ENCODE measurements at regions not wholly inside any gene's neighbourhood (a gene's known extent, or its start where the extent isn't known, plus 50 kb on each side); places are given as distances from the start of the nearest gene placed in this dataset.
"Not testable (repeated sequence)": the region's sequence is repeated elsewhere in the genome, so short reads cannot be mapped to it uniquely, and the experiment has no call there.

GRCh38 chr13:111051726-111052232, 63.3 kb upstream of the ARHGEF7 start:
- H3K4me1 ChIP-seq (ENCODE audit: control insufficient read depth, extremely low read depth, insufficient read depth, low read length); dilution Hi-C loops (cut with MboI; ENCODE audit: extremely low pct_ligation_motif_present, low sequenced_read_pairs); H3K36me3 ChIP-seq (ENCODE audit: control insufficient read depth in 2 of 2, extremely low read depth in 1 of 2, insufficient read depth in 2 of 2, low read length in 2 of 2); H3K9ac ChIP-seq (replicated peaks; ENCODE audit: extremely low read depth, insufficient read depth, low read length); POLR2A ChIA-PET; BruUV-seq (replicated peaks); H3K4me3 ChIP-seq (replicated peaks in 1 of 3; ENCODE audit: insufficient read depth in 1 of 3, low read depth in 1 of 3, low read length in 3 of 3); H4K20me1 ChIP-seq (replicated peaks; ENCODE audit: control insufficient read depth, extremely low read depth, insufficient read depth, low read length); H3K27ac ChIP-seq (ENCODE audit: insufficient read depth, low read depth, low read length); FAIRE-seq; H3K9me3 ChIP-seq (replicated peaks; ENCODE audit: control insufficient read depth, insufficient read depth, low read length); DNase-seq (ENCODE audit: low read depth, low spot score); H3K27me3 ChIP-seq (ENCODE audit: control insufficient read depth in 2 of 2, insufficient read depth in 2 of 2, low read length in 2 of 2); H2AFZ ChIP-seq (ENCODE audit: low read depth, low read length); H3K9me1 ChIP-seq (replicated peaks; ENCODE audit: control insufficient read depth, extremely low read depth, insufficient read depth, low read length); intact Hi-C loops (cut with micrococcal nuclease); H3K79me2 ChIP-seq (ENCODE audit: control insufficient read depth, insufficient read depth, low read length); H3K4me2 ChIP-seq (ENCODE audit: insufficient read depth, low read length): not testable (repeated sequence)
- CTCF ChIA-PET: interaction anchor here (0.9 to 1.8 kb wide), 3 partner anchors 16 to 137 kb away, joined by 3 to 15 read pairs (median 12); partner anchors contain the start of gene ANKRD10

- Histone ChIP-seq H3K36me3 (ENCODE audit: control insufficient read depth in 2 of 2, extremely low read depth in 1 of 2, insufficient read depth in 2 of 2, low read length in 2 of 2) (no peaks in the 10 kb centered on the region), H3K4me1 (ENCODE audit: control insufficient read depth, extremely low read depth, insufficient read depth, low read length) (no peaks in the 10 kb centered on the region), H3K9me3 (replicated peaks; ENCODE audit: control insufficient read depth, insufficient read depth, low read length) (no peaks in the 10 kb centered on the region), H2AFZ (ENCODE audit: low read depth, low read length) (no peak overlapping the region), H3K9ac (replicated peaks; ENCODE audit: extremely low read depth, insufficient read depth, low read length) (no peak overlapping the region), H3K27me3 (ENCODE audit: control insufficient read depth in 2 of 2, insufficient read depth in 2 of 2, low read length in 2 of 2) (peaks cover 0 to 2% of the 10 kb centered on the region in 2 experiments), H3K4me3 (replicated peaks in 1 of 3; ENCODE audit: insufficient read depth in 1 of 3, low read depth in 1 of 3, low read length in 3 of 3) (no peak overlapping the region), H3K9me1 (replicated peaks; ENCODE audit: control insufficient read depth, extremely low read depth, insufficient read depth, low read length) (no peaks in the 10 kb centered on the region), H3K4me2 (ENCODE audit: insufficient read depth, low read length) (no peak overlapping the region), H4K20me1 (replicated peaks; ENCODE audit: control insufficient read depth, extremely low read depth, insufficient read depth, low read length) (no peaks in the 10 kb centered on the region), H3K79me2 (ENCODE audit: control insufficient read depth, insufficient read depth, low read length) (no peaks in the 10 kb centered on the region), H3K27ac (ENCODE audit: insufficient read depth, low read depth, low read length) (no peak overlapping the region)
- POLR2A ChIA-PET: no interaction called here
- TF ChIP-seq CTCF (IDR thresholded peaks at IDR 0.05; ENCODE audit: extremely low read depth in 1 of 2, insufficient read depth in 1 of 2, low read depth in 1 of 2, low read length in 2 of 2) (no peak), EZH2 (IDR thresholded peaks at IDR 0.05; ENCODE audit: borderline replicate concordance, low read depth, low read length, severe bottlenecking) (no peak), JUN (IDR thresholded peaks at IDR 0.05; ENCODE audit: borderline replicate concordance, insufficient read depth, insufficient read length, low read depth) (no peak), POLR2A (IDR thresholded peaks at IDR 0.05; ENCODE audit: low read depth, low read length) (no peak), GATA2 (IDR thresholded peaks at IDR 0.05; ENCODE audit: insufficient read depth, insufficient read length, low read depth, low read length) (no peak), POLR2AphosphoS5 (IDR thresholded peaks at IDR 0.05; ENCODE audit: insufficient read depth, low read depth, low read length) (no peak), MYC (IDR thresholded peaks at IDR 0.05; ENCODE audit: low read depth, low read length) (no peak), FOS (IDR thresholded peaks at IDR 0.05; ENCODE audit: borderline replicate concordance, insufficient read depth, low read length) (no peak)
- TF ChIP-seq, protein P1, sequence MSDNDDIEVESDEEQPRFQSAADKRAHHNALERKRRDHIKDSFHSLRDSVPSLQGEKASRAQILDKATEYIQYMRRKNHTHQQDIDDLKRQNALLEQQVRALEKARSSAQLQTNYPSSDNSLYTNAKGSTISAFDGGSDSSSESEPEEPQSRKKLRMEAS (IDR thresholded peaks at IDR 0.05; ENCODE audit: insufficient read depth, insufficient read length): no peak
- dilution Hi-C loops (cut with MboI; ENCODE audit: extremely low pct_ligation_motif_present, low sequenced_read_pairs) (no loop called here), intact Hi-C loops (cut with micrococcal nuclease) (no loop called here)
- DNase-seq (ENCODE audit: low read depth, low spot score) (no peak), FAIRE-seq (no peak)
- CTCF ChIA-PET: interaction anchor here (3.5 kb wide), 1 partner anchor 137 kb away, joined by 29 read pairs; the partner anchor contains the start of gene ANKRD10
- BruUV-seq (replicated peaks): no TSS peak
Measured at GRCh38 chr13:111051041-111051725, 63.9 kb upstream of the ARHGEF7 start.

Data from endothelial cell of umbilical vein (primary cell).